ENCODE measurements at regions not wholly inside any gene's neighbourhood (a gene's known extent, or its start where the extent isn't known, plus 50 kb on each side); places are given as distances from the start of the nearest gene placed in this dataset.

DNA sequence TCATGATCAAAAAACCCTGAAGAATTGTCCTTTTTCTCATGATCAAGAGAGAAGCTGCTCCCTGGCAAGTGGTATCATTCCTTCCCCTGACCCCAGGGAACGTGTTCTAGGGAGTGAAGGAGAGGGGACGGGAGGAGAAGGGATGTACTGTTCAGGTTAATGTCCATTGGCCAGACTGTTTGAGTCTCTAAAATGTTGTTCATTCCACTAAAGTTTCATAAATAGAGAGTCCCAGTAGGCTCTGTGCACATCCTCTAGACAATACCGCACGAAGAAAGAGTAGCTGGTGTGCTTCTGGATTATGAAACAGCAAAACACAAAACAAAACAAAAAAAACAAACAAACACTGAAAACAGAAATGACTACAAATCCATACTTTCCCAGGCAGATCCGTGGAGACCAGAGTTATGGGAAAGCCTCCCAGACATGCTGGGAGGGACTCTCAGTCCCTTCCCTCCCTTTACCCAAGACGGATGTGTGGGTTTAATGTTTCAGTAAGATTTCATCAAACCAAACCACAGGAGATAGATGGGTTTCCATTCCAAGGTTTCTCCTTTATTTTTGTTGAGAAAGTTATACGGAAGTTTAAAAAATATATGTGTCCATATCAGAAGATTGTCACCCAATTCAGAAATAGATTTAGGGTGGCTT lies 66.5 kb upstream of the TNS3 start:
- intact Hi-C loops (cut with DNase I), result no loop called here
- Histone ChIP-seq H3K4me3 (replicated peaks in 1 of 3) (no peak overlapping the region), H3K27ac (peak overlapping the region in 2 of 3 donors; percentile 63 to 75), H3K4me1 (peaks cover 9 to 26% of the 10 kb centered on the region in 2 donors), H3K36me3 (no peaks in the 10 kb centered on the region), H3K27me3 (no peaks in the 10 kb centered on the region), H3K9me3 (no peaks in the 10 kb centered on the region)
- no peak for DNase-seq
- TF ChIP-seq, protein P1, sequence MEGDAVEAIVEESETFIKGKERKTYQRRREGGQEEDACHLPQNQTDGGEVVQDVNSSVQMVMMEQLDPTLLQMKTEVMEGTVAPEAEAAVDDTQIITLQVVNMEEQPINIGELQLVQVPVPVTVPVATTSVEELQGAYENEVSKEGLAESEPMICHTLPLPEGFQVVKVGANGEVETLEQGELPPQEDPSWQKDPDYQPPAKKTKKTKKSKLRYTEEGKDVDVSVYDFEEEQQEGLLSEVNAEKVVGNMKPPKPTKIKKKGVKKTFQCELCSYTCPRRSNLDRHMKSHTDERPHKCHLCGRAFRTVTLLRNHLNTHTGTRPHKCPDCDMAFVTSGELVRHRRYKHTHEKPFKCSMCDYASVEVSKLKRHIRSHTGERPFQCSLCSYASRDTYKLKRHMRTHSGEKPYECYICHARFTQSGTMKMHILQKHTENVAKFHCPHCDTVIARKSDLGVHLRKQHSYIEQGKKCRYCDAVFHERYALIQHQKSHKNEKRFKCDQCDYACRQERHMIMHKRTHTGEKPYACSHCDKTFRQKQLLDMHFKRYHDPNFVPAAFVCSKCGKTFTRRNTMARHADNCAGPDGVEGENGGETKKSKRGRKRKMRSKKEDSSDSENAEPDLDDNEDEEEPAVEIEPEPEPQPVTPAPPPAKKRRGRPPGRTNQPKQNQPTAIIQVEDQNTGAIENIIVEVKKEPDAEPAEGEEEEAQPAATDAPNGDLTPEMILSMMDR (IDR thresholded peaks at IDR 0.05), result no peak
- TF ChIP-seq POLR2A (IDR thresholded peaks at IDR 0.05), result no peak
- WGBS, 2 donors, result 83 to 87% methylated on average over 7 of the region's 7 CpGs

DNA sequence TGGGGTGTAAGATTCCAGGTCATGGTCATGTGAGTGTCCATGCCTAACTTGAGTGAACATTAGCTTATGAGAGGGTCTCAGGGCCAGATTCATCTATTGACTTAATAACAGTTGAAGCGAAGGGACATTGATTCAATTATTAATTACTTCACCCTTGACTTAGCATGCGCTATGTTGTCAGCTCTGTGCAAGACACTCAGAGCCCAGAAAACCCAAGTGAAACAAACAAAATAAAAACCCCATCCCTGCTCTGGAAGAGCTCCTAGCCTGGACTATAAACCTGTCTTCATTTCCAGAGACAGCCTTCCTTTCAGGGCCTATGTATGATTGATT lies 66.0 kb upstream of the TNS3 start:
- Histone ChIP-seq H3K27ac (peak overlapping the region; percentile 63 to 75 (median 71)), H3K27me3 (no peaks in the 10 kb centered on the region), H3K4me3 (replicated peaks in 1 of 3) (no peak overlapping the region), H3K9me3 (no peaks in the 10 kb centered on the region), H3K4me1 (peaks cover 9 to 26% of the 10 kb centered on the region in 2 donors), H3K36me3 (no peaks in the 10 kb centered on the region)
- 95 to 100% methylated on average over 2 of the region's 2 CpGs for WGBS, 2 donors
- DNase-seq, result no peak
- intact Hi-C loops (cut with DNase I), result no loop called here
- TF ChIP-seq, protein P1 (IDR thresholded peaks at IDR 0.05), result no peak
- TF ChIP-seq POLR2A (IDR thresholded peaks at IDR 0.05), result no peak

DNA sequence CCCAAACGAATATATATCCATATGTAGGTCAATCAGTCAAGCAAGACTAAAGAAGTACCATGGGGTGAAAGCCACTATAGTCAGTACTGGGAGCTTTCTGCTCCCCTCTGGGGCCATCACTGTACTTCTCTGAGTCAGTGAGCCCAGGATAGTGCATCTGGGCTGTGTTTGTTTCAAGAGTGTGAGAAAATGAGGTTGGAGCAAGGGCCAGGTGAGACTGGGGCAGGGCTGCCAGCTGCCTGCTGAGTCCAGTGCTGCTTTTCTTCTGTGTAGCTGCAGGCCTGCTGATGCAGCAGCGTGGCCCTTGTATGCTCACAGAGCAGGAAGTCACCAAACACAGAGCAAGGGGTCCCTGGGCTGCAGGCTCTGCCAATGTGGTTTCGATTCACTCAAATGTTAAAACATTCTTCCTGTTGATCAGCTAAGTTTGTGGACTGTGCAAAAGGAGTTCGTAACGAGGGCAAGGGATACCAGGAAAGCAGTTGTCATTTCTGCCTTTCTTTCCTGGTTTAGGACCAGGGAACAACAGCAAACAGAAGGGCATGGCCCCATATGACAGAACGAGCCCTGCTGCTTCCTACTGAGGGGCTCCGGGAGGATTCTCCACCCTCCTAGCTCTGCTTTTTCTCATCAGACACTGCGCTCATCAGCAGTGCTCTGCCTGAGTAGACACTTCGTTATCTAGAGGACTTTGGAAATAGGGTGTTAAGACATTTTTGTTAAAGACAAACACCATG lies 65.4 kb upstream of the TNS3 start:
- DNase-seq, result peak; percentile 71 to 82
- H3K4me3 ChIP-seq (replicated peaks in 1 of 3), result no peak overlapping the region
- peak overlapping the region; percentile 63 to 75 (median 71) for H3K27ac ChIP-seq
- H3K36me3 ChIP-seq, result no peaks in the 10 kb centered on the region
- intact Hi-C loops (cut with DNase I), result no loop called here
- TF ChIP-seq POLR2A (IDR thresholded peaks at IDR 0.05), result no peak
- TF ChIP-seq, protein P1 (IDR thresholded peaks at IDR 0.05), result no peak
- WGBS, 2 donors, result 42 to 47% methylated on average over 9 of the region's 9 CpGs
- no peaks in the 10 kb centered on the region for H3K9me3 ChIP-seq
- peaks cover 9 to 26% of the 10 kb centered on the region in 2 donors for H3K4me1 ChIP-seq
- H3K27me3 ChIP-seq, result no peaks in the 10 kb centered on the region

DNA sequence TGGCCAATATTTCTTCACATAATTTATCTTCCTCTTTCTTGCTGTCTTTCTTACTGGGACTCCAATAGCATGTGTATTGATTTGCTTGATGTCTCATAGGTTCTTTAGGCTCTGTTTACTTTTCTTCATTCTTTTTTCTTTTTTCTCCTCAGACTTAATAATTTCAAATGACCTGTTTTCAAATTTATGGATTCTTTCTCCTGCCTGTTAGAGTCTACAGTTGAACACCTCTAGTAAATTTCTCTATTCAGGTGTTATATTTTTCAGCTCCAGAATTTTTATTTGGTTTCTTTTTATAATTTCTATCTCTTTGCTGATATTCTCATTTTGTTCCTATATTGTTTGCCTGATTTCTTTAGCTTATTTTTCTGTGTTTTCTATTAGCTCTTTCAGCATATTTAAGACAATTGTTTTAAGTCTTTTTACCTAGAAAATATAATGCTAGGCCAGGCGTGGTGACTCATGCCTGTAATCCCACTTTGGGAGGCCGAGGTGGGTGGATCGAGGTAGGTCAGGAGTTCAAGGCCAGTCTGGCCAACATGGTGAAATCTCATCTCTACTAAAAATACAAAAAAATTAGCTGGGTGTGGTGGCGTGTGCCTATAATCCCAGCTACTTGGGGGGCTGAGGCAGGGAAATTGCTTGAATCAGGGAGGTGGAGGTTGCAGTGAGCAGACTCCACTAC lies 61.9 kb upstream of the TNS3 start:
- 96 to 98% methylated on average over 4 of the region's 4 CpGs for WGBS, 2 donors
- intact Hi-C loops (cut with DNase I), result no loop called here
- no peaks in the 10 kb centered on the region for H3K27me3 ChIP-seq
- peaks cover 31 to 48% of the 10 kb centered on the region in 2 donors for H3K4me1 ChIP-seq
- TF ChIP-seq, protein P1 (IDR thresholded peaks at IDR 0.05), result no peak
- TF ChIP-seq POLR2A (IDR thresholded peaks at IDR 0.05), result no peak
- H3K9me3 ChIP-seq, result no peaks in the 10 kb centered on the region
- DNase-seq, result no peak
- H3K36me3 ChIP-seq, result no peaks in the 10 kb centered on the region
- no peak overlapping the region for H3K27ac ChIP-seq
- no peak overlapping the region for H3K4me3 ChIP-seq (replicated peaks in 1 of 3)

DNA sequence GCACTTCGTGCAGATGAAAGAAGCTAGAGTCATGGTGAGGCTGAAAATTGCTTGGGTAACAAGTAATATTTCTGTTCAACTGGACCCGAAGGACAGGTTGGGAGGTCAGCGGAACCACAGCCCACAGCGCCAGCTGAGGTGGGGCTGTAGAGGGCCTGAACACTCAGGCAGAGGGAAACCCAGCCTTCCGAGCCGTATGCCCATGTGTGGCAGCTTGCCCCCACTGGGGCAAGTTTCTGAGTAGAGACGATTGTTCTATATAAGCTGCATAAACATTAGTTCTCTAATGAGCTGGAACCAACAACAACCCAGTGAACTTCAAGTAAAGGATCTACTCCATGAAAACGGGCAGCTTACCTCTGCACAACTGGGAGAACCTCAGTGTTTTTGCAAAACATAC lies 58.4 kb upstream of the TNS3 start:
- Histone ChIP-seq H3K9me3 (no peaks in the 10 kb centered on the region), H3K4me1 (peaks cover 27 to 55% of the 10 kb centered on the region in 2 donors), H3K36me3 (no peaks in the 10 kb centered on the region), H3K27me3 (no peaks in the 10 kb centered on the region), H3K4me3 (replicated peaks in 1 of 3) (no peak overlapping the region), H3K27ac (peak overlapping the region; percentile 68 to 85 (median 82))
- intact Hi-C loops (cut with DNase I), result no loop called here
- DNase-seq, result peak; percentile 84 to 85
- TF ChIP-seq, protein P1 (IDR thresholded peaks at IDR 0.05), result no peak
- no peak for TF ChIP-seq POLR2A (IDR thresholded peaks at IDR 0.05)
- 26 to 66% methylated on average over 7 to 8 of the region's 8 CpGs for WGBS, 2 donors
